GM21526 (cell line): ENCODE measurements at regions not wholly inside any gene's neighbourhood (a gene's known extent, or its start where the extent isn't known, plus 50 kb on each side); places are given as distances from the start of the nearest gene placed in this dataset.
"Not testable (repeated sequence)": the region's sequence is repeated elsewhere in the genome, so short reads cannot be mapped to it uniquely, and the experiment has no call there.

Experiments
- ATAC-seq: cut with Tn5 transposase; IDR thresholded peaks from one replicate; pipeline ENCODE4 v1.9.1; 2021; ENCODE audit warnings: moderate library complexity; ENCODE audit not compliant: unreplicated experiment, low FRiP score

GRCh38 chr5:51156838-51157237, 226.4 kb upstream of the ISL1 start:
- ATAC-seq: no peak

DNA sequence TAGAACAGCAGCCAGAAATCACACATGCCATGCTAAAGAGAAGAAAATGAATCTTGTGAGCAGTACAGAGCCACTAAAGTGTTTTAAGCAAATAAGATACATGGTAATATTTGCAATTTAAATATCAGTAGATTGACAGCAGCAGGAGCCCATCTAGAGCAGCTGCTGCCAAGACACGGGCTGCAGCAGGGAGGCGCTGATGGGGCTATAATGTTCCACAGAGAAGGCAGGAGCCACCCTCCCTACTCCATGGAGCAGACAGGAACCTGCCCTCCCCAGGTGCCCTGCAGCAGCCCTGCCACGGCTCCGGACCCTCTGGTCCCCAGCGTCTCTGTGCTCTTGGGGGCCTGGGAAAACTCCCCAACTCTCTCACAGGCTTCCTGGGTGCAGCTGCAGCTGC, 224.1 kb upstream of the ISL1 start:
- no peak for ATAC-seq

- ATAC-seq: no peak
Observed at GRCh38 chr5:51159606-51160005, 223.6 kb upstream of the ISL1 start.

GRCh38 chr5:51162245-51162644, 221.0 kb upstream of the ISL1 start:
- no peak for ATAC-seq

DNA sequence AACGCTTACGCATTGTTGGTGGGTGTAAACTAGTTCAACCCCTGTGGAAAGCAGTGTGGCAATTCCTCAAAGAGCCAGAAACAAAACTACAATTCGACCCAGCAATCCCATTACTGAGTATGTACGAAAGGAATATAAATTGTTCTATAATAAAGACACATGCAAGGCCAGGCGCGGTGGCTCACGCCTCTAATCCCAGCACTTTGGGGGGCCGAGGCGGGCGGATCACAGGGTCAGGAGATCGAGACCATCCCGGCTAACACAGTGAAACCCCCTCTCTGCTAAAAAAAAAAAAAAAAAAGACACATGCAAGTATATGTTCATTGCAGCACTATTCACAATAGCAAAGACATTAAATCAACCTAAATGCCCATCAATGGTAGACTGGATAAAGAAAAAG, 217.6 kb upstream of the ISL1 start:
- not testable (repeated sequence) for ATAC-seq

- no peak for ATAC-seq
Observed at GRCh38 chr5:51172903-51173626, 210.2 kb upstream of the ISL1 start.

GRCh38 chr5:51181208-51181894, 201.9 kb upstream of the ISL1 start:
- no peak for ATAC-seq

DNA sequence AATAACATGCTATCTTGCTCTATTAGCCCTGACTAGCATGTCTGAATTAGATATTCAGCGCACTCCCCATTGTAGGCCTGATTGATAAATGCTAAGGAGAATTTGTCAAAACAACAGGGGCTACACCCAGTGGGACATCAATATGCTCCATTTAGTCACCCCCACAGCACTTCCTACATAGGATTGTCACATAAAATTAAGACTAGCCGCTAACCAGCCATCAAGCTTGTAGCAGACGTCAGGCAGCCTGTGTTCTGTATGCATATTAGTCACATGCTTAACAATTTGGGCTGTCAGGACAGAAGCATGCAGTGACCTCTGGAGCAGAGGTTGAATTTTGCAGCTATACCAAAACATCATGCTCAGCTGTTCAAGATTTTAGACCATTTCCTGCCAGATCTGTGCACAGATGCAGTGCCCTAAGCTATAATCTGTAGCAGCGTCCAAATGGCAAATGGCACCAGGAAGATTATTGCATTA, 197.4 kb upstream of the ISL1 start:
- ATAC-seq: no peak

DNA sequence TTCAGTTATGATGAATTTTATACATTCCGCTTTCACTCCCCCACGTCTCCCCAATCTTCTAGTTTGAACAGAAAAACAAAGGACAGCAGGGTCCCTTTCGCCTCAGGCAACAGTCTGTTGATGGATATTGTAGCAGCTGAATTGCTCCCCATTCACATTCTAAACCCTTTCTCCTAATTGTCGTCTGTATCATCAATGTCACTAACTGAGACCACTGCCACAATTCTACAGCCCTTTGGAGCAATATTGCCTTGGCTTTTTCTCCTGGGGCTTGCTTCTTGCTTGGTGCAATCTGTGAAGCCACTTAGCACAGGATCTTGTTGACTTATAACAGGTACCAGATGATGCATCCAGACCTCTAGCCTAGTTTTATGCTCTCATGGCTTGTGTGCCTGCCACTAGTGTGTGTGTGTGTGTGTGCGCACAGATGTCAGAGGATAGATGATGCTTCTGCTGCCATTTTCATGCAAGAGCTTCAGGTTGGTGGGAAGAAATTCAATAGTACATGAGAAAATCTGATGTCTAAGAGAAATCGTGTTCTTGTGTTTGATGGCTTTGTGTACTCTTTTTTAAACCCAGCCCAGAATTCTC, 195.2 kb upstream of the ISL1 start:
- no peak for ATAC-seq

DNA sequence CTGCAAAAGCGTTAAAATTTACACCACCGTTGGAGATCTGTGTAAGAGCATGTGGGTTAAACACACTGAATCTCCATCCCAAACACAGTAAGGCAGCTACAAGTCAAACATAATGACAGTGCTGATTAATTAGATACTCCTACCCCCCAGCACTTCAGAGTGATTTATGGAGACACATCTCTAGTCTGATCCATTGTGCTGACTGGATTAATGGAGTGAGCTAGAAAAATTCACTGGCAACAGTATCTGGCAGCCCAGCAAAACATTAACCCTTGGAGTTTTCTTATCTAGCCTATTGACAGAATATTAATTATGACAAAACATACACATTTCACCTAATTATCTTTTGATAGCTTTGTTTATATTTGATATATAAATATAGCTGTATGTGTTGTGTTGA, 188.6 kb upstream of the ISL1 start:
- no peak for ATAC-seq

DNA sequence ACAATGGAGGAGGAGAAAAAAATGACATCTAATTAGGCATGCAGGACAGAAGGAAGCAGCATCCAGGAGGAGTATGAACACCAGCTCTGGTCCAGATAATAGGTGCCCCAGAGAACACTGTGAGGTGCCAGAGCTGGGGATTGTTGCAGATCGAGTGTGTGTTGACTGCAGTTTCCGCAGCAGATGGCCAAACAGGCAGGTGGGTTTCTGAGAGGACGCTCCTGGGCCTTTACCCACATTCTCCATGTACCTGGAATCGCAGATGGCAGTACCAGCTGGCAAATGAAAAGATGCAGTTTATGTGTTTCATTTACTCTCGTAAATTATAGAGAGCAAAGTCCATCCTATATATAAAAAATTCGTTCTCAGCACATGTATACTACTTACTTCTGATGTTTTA, 182.2 kb upstream of the ISL1 start:
- ATAC-seq: no peak

DNA sequence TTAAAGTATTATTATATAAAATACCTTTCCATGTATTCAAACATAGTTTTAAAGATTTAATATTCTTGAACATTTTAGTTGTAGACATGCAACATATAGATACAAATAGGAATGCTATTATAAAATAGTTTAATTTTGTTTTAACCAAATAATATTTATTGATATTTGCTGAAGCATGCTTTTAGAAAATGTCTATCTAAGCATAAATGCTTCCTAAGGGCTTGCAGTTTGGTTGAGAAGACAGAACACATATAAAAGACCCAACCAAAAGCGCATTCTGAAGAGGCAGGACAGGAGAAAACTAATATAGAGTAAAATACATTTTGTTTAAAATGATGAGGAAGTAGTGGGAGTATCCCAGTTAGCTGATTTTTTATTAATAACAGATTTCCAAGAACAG, 181.5 kb upstream of the ISL1 start:
- ATAC-seq: no peak

- ATAC-seq: no peak
Observed at GRCh38 chr5:51202161-51202560, 181.1 kb upstream of the ISL1 start.

DNA sequence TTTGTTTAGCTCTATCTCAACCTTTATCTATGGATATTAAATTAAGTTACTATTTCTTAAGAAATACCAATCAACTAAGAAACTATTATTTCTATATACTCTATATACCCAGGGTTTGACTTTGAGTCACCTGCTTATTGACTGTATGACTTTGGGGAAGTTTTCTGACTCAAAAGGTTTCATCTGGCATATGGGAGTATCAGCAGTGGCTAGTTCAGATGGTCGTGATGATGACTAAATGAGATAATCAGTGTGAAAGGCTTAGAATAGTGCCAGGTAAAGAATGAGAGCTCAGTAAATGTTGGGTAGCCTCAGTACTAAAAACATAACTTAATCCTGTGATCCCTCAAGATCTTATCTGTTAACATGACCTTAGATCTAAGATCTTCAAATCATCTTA, 179.7 kb upstream of the ISL1 start:
- ATAC-seq: no peak

DNA sequence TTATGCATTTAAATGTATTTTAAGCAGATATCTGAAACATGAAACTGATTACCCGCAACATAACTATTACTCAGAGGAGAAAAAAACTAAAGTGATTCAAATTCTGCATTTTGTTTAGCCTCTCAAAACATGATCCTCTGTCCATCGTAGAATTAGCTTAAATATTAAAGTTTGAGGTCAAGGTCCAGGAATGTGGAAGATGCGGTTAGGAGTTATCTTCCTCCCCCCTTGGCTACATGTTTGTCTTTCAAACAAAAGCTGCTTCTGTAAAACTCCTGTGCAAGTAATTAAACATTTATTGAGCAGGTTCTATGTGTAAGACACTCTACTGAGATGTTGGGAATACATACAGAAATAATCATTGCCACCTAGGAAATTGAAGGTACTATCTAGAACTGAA, 175.0 kb upstream of the ISL1 start:
- no peak for ATAC-seq

GRCh38 chr5:51214746-51215145, 168.5 kb upstream of the ISL1 start:
- no peak for ATAC-seq

- ATAC-seq: no peak
Observed at GRCh38 chr5:51225789-51226742, 157.2 kb upstream of the ISL1 start.

GRCh38 chr5:51227963-51228470, 155.2 kb upstream of the ISL1 start:
- no peak for ATAC-seq

GRCh38 chr5:51230336-51230735, 152.9 kb upstream of the ISL1 start:
- no peak for ATAC-seq

GRCh38 chr5:51242456-51242855, 140.8 kb upstream of the ISL1 start:
- ATAC-seq: no peak
